LNCaP clone FGC (cell line): ENCODE measurements at regions not wholly inside any gene's neighbourhood (a gene's known extent, or its start where the extent isn't known, plus 50 kb on each side); places are given as distances from the start of the nearest gene placed in this dataset.

Source experiments
- DNase-seq: peaks from one replicate; pipeline ENCODE4 v3.0.0-alpha.2; 2011; ENCODE audit warnings: low read depth
- H3K4me3 ChIP-seq: 2 replicates; pipeline ENCODE4 v1.5.1; 2011; ENCODE audit warnings: mild to moderate bottlenecking, low read depth, low read length, control low read depth
- TF ChIP-seq, protein P1 (sequence below): IDR thresholded peaks from 2 replicates; pipeline ENCODE4 v1.5.1; 2012; ENCODE audit warnings: mild to moderate bottlenecking; ENCODE audit not compliant: control insufficient read depth, insufficient read depth; ENCODE audit errors: extremely low read depth

DNA sequence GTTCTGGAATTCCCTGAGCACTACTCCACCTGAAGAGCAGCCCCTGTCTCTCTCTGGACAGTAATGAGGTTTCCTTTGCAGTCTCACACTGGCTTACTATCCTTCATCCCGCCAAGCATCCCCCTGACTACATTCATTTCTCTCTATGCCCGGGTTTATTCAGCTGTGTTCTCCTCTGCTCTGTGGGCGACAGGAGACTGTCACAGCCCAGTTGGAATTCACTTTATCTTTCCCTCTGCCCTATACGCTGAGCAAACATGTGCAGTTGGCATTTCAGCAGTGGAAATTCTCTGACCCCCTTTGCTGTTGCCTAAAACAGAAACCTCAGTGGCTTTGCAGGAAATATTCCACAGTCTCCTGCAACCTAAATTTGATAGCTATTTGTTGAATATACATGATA lies 83.5 kb upstream of the MAX start:
- TF ChIP-seq, protein P1, sequence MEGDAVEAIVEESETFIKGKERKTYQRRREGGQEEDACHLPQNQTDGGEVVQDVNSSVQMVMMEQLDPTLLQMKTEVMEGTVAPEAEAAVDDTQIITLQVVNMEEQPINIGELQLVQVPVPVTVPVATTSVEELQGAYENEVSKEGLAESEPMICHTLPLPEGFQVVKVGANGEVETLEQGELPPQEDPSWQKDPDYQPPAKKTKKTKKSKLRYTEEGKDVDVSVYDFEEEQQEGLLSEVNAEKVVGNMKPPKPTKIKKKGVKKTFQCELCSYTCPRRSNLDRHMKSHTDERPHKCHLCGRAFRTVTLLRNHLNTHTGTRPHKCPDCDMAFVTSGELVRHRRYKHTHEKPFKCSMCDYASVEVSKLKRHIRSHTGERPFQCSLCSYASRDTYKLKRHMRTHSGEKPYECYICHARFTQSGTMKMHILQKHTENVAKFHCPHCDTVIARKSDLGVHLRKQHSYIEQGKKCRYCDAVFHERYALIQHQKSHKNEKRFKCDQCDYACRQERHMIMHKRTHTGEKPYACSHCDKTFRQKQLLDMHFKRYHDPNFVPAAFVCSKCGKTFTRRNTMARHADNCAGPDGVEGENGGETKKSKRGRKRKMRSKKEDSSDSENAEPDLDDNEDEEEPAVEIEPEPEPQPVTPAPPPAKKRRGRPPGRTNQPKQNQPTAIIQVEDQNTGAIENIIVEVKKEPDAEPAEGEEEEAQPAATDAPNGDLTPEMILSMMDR = no peak
- H3K4me3 ChIP-seq = no peak overlapping the region
- DNase-seq = no peak

DNA sequence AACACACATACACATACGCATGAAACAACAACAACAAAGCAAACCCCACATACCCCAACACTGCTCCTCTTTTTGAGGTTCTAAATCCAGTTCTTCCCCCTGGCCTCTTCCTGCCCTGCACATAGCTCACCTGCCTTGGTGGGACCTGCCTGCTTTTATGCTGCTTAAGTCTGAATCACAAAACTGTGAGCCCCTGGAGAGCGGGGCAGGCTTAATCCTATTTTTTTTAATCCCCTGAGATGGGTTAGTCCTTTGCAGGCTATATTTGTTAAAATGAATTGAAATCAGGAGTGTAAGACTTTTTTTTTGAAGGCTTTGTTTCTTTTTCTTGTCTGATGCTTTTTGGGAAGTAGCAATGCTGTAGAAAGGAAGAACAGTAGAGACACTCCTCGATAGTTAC lies 84.6 kb upstream of the MAX start:
- TF ChIP-seq, protein P1 = no peak
- no peak overlapping the region for H3K4me3 ChIP-seq
- no peak for DNase-seq

DNA sequence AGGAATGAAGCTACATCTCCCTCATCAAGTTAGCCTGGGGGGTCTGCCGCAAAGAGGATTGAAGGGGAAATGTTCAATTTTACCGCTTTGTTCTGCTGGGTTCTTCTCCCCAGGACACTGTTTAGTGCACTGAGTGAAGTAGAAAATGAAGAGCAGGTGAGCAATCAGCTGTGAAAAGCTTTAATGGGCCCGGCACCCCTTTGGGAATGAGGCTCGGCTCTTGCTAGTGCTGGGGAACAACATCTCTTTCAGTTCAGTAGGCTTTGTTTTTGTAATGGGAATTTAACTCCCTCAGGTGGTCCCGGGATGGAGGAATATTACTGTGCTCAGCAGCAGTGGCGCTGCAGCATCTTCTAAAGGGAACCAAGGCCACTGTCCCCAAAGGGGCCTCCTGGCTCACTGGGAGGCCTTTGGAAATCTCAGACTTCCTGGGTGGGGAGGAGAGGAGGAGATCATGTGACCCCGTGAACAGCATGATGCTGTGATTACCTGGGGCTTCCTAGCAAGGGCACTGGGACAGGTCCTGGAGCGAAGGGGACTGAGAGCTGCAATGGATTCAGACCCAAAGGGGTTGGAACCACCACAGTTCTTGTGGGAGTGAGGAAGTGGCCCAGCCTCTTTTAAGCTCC lies 85.2 kb upstream of the MAX start:
- no peak overlapping the region for H3K4me3 ChIP-seq
- no peak for DNase-seq
- TF ChIP-seq, protein P1 = no peak

DNA sequence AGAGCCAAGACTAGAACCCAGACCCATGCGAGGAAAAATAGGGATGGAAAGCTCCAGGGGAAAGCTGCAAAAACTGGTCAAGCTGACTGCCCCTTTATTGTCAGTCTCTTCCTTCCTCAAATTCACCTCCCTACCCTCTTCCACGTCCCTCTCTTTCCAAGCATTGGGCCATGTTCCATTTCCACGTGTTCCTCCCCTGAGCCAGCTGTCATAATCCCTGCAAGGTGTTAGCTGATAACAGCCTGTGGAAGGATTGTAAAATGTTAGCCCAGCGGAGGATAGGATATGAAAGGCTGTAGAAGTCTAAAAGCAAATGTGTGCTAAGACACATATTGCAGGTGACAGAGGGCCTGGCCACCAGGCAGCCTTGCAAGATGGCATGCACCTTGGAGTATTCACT lies 88.0 kb upstream of the MAX start:
- TF ChIP-seq, protein P1 = no peak
- DNase-seq = no peak
- no peak overlapping the region for H3K4me3 ChIP-seq

DNA sequence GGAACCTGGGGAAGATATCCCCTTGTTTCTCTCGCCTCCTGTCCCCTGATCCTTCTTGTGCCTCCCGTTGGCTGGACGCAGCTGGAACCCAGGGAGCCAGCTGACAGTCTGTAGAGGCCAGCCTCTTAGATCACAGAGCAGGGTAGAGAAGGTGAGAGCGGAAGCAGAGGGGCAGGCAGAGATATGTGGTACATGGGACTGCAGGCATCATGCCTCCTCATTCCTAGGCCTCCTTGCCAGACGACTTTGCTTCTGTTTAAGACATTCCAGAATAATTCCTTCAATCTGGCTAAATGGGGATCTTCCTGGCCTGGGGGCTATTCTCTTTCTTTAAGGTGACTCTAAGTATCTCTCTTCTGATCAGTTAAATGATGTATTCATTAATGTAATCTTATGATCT lies 89.4 kb upstream of the MAX start:
- TF ChIP-seq, protein P1 = no peak
- H3K4me3 ChIP-seq = no peak overlapping the region
- no peak for DNase-seq

DNA sequence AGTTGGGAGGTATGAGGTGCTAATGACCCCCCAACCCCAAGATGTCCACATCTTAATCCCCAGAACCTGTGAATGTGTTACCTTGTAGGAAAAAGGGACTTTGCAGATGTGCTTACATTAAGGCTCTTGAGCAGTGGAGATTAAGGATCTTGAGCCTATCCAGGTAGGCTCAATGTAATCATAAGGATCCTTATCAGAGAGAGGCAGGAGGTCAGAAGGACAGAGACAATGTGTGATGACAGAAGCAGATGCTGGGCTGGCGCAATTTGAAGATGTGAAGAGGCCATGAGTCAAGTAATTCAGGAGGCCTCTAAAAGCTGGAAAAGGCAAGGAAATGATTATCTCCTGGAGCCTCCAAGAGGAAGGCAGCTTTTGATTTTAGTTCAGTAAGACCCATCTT lies 90.4 kb upstream of the MAX start:
- TF ChIP-seq, protein P1 = no peak
- H3K4me3 ChIP-seq = no peak overlapping the region
- no peak for DNase-seq

DNA sequence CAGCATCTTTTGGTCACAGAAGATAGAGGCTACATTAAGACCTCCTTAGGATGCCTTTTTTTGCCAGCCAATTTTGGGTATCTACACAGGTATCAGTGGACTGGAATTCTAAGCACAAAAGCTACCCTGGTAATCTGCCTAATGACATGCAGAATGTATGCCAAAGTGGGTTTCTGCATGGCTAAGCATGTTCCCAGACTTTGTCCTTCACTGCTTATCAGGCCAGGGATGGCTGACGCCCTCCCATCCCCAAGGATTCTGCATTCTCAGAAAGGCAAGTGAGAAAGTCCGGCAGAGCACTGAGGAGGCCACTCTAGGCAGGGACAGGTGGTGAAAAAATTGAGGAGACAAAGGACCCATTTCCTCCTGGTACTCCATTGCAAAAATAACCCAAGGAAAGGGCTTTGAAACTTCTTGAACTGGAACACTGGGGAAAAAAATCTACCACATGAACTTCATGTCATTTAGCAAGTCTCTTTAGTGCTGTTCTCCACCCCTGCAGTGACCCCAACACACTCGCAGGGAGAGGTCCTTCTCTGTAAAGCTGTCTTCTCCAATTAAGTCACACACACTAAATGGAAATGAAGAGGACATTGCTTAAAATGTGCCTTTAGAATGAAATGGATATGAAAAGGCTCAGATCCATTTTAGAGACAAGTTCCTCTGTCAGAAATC lies 91.7 kb upstream of the MAX start:
- no peak for DNase-seq
- H3K4me3 ChIP-seq = no peak overlapping the region
- TF ChIP-seq, protein P1 = no peak
